GM12872 (cell line): ENCODE measurements at regions not wholly inside any gene's neighbourhood (a gene's known extent, or its start where the extent isn't known, plus 50 kb on each side); places are given as distances from the start of the nearest gene placed in this dataset.
A peak's percentile ranks its signal among the peaks of the same experiment; 100 is the strongest.

Experiments
- TF ChIP-seq, protein P1 (sequence below): IDR thresholded peaks from 3 replicates; pipeline ENCODE4 v1.5.1; 2011; ENCODE audit warnings: low read depth, mild to moderate bottlenecking, low read length, moderate library complexity; ENCODE audit not compliant: insufficient read depth

DNA sequence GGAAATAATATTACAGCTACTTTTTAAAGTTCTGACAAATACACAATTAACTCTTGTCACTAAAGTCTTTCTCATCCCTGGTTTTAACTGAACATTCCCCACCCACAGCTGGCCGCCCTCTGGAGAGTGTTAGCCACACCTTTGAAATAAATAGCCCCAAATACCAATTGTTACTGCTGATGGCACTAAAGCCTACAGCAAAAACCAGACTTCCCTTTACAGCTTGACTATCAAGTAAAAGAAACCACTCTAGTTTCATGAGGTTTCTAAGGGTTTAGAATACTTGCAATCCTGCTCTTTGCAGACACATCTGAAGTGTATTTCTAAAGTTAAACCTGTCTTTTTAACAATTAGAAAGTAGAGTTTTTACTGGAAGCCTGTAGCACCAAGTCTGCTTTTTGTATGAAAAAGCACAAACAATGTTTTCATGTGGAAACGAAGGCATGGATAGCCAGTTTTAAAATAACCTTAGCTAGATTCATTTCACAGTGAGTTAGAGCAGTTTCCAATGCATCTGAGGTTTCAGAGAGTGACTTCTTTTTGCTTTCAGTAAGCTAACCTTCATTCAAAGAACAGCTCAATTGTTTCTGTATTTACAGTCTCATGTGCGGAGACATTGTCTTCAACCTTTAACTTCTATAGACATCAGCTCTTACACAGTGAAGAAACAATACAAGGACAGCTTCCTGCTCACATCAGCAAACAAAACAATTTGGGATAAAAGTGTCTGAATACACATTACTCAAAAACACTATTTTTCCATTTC lies 164.8 kb upstream of the VEGFC start:
- TF ChIP-seq, protein P1, sequence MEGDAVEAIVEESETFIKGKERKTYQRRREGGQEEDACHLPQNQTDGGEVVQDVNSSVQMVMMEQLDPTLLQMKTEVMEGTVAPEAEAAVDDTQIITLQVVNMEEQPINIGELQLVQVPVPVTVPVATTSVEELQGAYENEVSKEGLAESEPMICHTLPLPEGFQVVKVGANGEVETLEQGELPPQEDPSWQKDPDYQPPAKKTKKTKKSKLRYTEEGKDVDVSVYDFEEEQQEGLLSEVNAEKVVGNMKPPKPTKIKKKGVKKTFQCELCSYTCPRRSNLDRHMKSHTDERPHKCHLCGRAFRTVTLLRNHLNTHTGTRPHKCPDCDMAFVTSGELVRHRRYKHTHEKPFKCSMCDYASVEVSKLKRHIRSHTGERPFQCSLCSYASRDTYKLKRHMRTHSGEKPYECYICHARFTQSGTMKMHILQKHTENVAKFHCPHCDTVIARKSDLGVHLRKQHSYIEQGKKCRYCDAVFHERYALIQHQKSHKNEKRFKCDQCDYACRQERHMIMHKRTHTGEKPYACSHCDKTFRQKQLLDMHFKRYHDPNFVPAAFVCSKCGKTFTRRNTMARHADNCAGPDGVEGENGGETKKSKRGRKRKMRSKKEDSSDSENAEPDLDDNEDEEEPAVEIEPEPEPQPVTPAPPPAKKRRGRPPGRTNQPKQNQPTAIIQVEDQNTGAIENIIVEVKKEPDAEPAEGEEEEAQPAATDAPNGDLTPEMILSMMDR: no peak

DNA sequence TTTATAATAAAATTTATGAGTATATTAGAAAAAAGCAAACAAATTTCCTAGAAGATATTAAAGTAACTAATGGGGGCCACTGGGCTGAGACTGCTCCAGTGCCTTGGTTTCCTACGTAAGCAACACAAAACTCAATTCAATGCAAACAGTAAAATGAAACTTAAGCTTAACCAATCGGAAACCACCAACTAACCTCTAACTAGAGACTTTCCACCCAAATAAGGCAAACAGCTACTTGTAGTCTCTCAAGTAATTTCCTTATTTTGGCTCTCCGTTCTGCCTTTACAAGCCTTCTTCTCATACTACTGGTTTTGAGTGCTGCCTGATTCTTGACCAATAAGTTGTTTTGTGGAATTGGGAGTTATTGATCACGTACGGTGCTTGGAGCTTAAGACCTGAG lies 167.3 kb upstream of the VEGFC start:
- TF ChIP-seq, protein P1: no peak

DNA sequence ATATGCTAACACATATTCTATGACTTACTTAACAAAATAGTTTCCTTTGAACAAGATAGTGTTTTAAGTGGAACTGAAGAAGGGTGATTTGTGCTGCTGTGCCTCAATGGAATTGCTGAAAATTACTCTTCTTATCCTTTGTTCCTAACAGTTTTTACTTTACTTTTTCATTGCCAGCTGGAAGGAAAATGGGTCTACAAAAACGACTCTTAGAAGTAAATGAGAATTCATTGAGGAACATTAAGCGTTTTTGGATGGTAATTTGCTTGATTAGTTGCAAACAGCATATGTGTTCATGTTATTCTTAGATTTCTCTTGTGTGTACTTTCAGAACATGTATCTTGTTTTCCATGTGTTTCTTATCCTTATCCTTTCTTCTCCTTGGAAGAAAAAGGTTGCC lies 170.4 kb upstream of the VEGFC start:
- TF ChIP-seq, protein P1: no peak

DNA sequence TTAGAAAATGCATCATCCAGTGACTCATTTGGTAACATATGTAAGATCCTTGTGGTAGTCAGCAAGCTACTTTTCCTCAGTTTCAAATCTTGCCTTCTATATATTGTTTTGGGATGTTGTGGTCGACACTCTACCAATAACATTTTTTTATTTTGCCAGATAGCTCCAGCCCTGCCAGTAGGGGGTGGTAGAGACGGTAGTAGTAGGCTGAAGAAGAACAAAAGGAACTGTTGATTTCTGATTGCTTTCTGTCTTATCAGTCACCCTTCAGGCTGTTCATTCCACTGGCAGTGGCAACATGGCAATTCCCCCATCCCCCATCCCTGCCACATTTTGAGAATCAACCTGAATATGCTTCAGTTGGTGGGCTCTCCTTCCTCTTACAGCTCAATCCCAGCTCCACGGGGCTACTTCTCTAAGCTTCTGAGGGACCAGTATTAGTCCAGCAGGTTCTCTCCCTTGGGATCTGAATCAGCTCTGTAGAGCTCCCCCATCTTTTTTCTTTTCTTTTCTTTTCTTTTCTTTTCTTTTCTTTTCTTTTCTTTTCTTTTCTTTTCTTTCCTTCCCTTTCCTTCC lies 171.5 kb upstream of the VEGFC start:
- TF ChIP-seq, protein P1: peak; percentile 51; the same call in 2 of the 3 replicates

DNA sequence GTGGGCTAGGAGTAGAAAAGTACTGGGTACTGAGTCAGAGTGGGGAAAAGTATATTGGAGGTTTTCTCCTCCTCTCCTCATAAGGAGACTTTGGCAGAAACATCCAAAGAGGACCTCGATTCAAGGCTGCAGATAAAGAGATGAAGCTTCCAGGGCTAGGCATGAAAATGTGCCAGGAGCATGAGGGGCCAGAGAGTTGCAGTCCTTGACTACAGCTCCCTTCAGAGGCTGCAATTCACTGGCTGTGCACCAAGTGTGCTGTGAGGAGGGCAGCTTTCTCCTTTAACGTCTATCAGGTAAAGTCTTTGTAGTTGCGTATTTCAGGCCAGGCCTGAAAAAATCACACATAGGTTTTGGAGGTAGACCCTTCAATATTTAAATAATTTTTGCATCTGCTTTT lies 174.9 kb upstream of the VEGFC start:
- TF ChIP-seq, protein P1: no peak

DNA sequence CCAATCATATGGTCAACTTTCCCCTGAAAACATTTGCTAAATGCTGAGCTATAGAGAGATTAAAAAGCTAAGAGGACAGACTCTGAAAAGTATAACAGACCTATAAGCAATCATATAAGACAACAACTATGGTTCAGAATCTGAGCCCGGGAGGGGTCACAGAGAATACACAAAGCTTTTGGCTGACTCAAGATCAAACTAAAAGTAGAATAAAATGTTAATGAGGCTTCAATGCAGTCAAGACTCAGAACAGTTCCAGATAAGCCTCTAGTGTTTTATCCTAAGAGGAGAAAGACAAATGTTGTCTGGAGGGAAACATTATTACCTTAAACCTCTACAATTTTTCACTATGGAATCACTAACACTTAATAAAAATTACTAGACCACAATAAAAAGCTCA lies 175.4 kb upstream of the VEGFC start:
- TF ChIP-seq, protein P1: no peak

DNA sequence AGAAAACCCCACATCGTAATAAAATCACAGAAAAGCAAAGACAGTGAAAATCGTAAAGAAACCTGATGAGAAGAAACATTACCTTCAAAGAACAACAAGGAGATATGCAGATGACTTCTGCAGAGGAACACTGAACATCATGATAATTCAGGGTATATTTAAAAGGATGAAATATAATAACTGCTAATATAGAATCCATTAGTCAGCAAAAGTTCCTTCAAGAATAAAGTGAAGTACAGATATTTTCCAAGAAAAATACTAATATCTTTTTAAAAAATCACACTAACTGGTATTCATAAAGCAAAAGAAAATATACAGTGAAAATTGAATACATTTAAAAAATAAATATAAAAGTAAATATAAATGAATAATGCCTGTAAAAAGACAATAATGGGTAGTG lies 176.3 kb upstream of the VEGFC start:
- TF ChIP-seq, protein P1: no peak
